MV-4-11 (cell line): ENCODE measurements at regions not wholly inside any gene's neighbourhood (a gene's known extent, or its start where the extent isn't known, plus 50 kb on each side); places are given as distances from the start of the nearest gene placed in this dataset.

Experiments used
- DNase-seq: peaks from one replicate; lab custom pipeline; 2025; lab: John Stamatoyannopoulos, UW

GRCh38 chr2:128726236-128726635 lies 407.6 kb upstream of the HS6ST1 start:
- peak; percentile 30 for DNase-seq

GRCh38 chr2:128726911-128727310 lies 408.2 kb upstream of the HS6ST1 start:
- no peak for DNase-seq

- DNase-seq = no peak
Measured at GRCh38 chr2:128727404-128727803, 408.7 kb upstream of the HS6ST1 start.

- DNase-seq = peak; percentile 93
Measured at GRCh38 chr2:128727914-128728313, 409.2 kb upstream of the HS6ST1 start.

- no peak for DNase-seq
Measured at GRCh38 chr2:128729051-128729450, 410.4 kb upstream of the HS6ST1 start.

- DNase-seq = no peak
Measured at GRCh38 chr2:128731994-128732650, 413.5 kb upstream of the HS6ST1 start.

GRCh38 chr2:128732976-128733431 lies 414.3 kb upstream of the HS6ST1 start:
- peak; percentile 86 for DNase-seq

GRCh38 chr2:128733450-128733849 lies 414.8 kb upstream of the HS6ST1 start:
- no peak for DNase-seq

- peak; percentile 95 for DNase-seq
Measured at GRCh38 chr2:128734521-128735295, 416.0 kb upstream of the HS6ST1 start.

GRCh38 chr2:128735296-128735960 lies 416.8 kb upstream of the HS6ST1 start:
- DNase-seq = no peak

- no peak for DNase-seq
Measured at GRCh38 chr2:128736046-128736688, 417.5 kb upstream of the HS6ST1 start.

GRCh38 chr2:128736689-128737545 lies 418.2 kb upstream of the HS6ST1 start:
- DNase-seq = peak; percentile 47

GRCh38 chr2:128737546-128737826 lies 418.8 kb upstream of the HS6ST1 start:
- DNase-seq = no peak

GRCh38 chr2:128738446-128739110 lies 419.9 kb upstream of the HS6ST1 start:
- no peak for DNase-seq

GRCh38 chr2:128742467-128742866 lies 423.8 kb upstream of the HS6ST1 start:
- no peak for DNase-seq

- DNase-seq = no peak
Measured at GRCh38 chr2:128745946-128746345, 427.3 kb upstream of the HS6ST1 start.

GRCh38 chr2:128746356-128746755 lies 427.7 kb upstream of the HS6ST1 start:
- DNase-seq = peak; percentile 44

GRCh38 chr2:128748336-128748735 lies 429.7 kb upstream of the HS6ST1 start:
- DNase-seq = no peak

- no peak for DNase-seq
Measured at GRCh38 chr2:128748835-128749605, 430.4 kb upstream of the HS6ST1 start.
